CD4-positive, alpha-beta T cell (primary cell): ENCODE measurements at regions not wholly inside any gene's neighbourhood (a gene's known extent, or its start where the extent isn't known, plus 50 kb on each side); places are given as distances from the start of the nearest gene placed in this dataset.

ENCODE experiments used
- ATAC-seq: fragments of 200-7000 bp; cut with Tn5 transposase; one replicate; pipeline ENCODE4 v1.10.0; 2022; ENCODE audit warnings: mild to moderate bottlenecking; ENCODE audit not compliant: poor library complexity
- CTCF ChIA-PET: fragments of 350-600 bp; sonication (Branson Sonifier 250); formaldehyde crosslinking; loops from one replicate; lab custom pipeline; 2021; ENCODE audit warnings: antibody characterized with exemption, inconsistent platforms; lab: Charles Lee
- POLR2A ChIA-PET: fragments of 350-600 bp; sonication (Branson Sonifier 250); formaldehyde crosslinking; loops from one replicate; lab custom pipeline; 2021; ENCODE audit warnings: antibody characterized with exemption, inconsistent platforms; lab: Charles Lee
- DNase-seq, 14 experiments: peaks; one replicate each; pipeline ENCODE4 v3.0.0-alpha.2; 2013 to 2020; ENCODE audit warnings: mixed read lengths in 2 of 14
- H3K27ac ChIP-seq, 2 donors: one replicate each; pipeline versions ENCODE4 v1.5.1 to v1.7.0; 2013; ENCODE audit warnings: low read length in 2 of 2, low read depth in 1 of 2, mild to moderate bottlenecking in 1 of 2
- H3K27me3 ChIP-seq, 2 experiments: 1 replicate in 1 of 2; 2 replicates in 1 of 2; pipeline versions ENCODE4 v1.6.1 to v1.7.0; 2013; ENCODE audit warnings: low read length in 2 of 2, control low read depth in 1 of 2, mild to moderate bottlenecking in 1 of 2, moderate library complexity in 1 of 2; ENCODE audit not compliant: insufficient read depth in 2 of 2, control insufficient read depth in 1 of 2
- H3K36me3 ChIP-seq: one replicate; pipeline ENCODE4 v1.6.1; 2013; ENCODE audit warnings: low read length, control low read depth; ENCODE audit not compliant: insufficient read depth
- H3K4me1 ChIP-seq: one replicate; pipeline ENCODE4 v1.6.1; 2013; ENCODE audit warnings: low read length, control low read depth; ENCODE audit not compliant: insufficient read depth
- H3K4me3 ChIP-seq: one replicate; pipeline ENCODE4 v1.5.1; 2013; ENCODE audit warnings: mild to moderate bottlenecking, low read length, moderate library complexity
- H3K9me3 ChIP-seq, 2 experiments: 1 replicate in 1 of 2; 2 replicates in 1 of 2; pipeline versions ENCODE4 v1.6.1 to v1.7.0; 2013; ENCODE audit warnings: low read length in 2 of 2, mild to moderate bottlenecking in 2 of 2, control low read depth in 1 of 2, moderate library complexity in 1 of 2; ENCODE audit not compliant: control insufficient read depth in 1 of 2, insufficient read depth in 1 of 2
- H3K27ac Mint-ChIP-seq: one replicate; pipeline ENCODE4 v1.8.0; 2020; ENCODE audit warnings: mixed read lengths
- H3K27me3 Mint-ChIP-seq: one replicate; pipeline ENCODE4 v1.8.0; 2021; ENCODE audit warnings: mixed read lengths
- H3K36me3 Mint-ChIP-seq: one replicate; pipeline ENCODE4 v1.8.0; 2021; ENCODE audit warnings: low read depth, mixed read lengths
- H3K4me1 Mint-ChIP-seq: one replicate; pipeline ENCODE4 v1.8.0; 2021; ENCODE audit warnings: low read depth, mixed read lengths
- H3K4me3 Mint-ChIP-seq: one replicate; pipeline ENCODE4 v1.8.0; 2020; ENCODE audit warnings: mild to moderate bottlenecking, mixed read lengths
- H3K9me3 Mint-ChIP-seq: one replicate; pipeline ENCODE4 v1.8.0; 2020; ENCODE audit warnings: mixed read lengths
- CTCF ChIP-seq: fragments of 200-600 bp; IDR thresholded peaks from one replicate; pipeline ENCODE4 v1.8.0; 2022; ENCODE audit warnings: antibody characterized with exemption, mild to moderate bottlenecking
- intact Hi-C, 2 experiments: fragments of 100-400 bp; cut with DNase I in 1 of 2; cut with micrococcal nuclease in 1 of 2; formaldehyde crosslinking; loops; one replicate each; pipeline versions ENCODE4 v1.15.1 to v1.9.0; 2023 to 2025; cut with DNase I, micrococcal nuclease

GRCh38 chr13:53310786-53311185 is 282.2 kb downstream of the OLFM4 start:
- no peaks in the 10 kb centered on the region for H3K27me3 Mint-ChIP-seq
- H3K4me1 Mint-ChIP-seq: no peaks in the 10 kb centered on the region
- no peaks in the 10 kb centered on the region for H3K36me3 ChIP-seq
- no peaks in the 10 kb centered on the region for H3K27me3 ChIP-seq
- H3K9me3 ChIP-seq: peaks cover 0 to 4% of the 10 kb centered on the region in 2 experiments
- H3K27ac Mint-ChIP-seq: no peak overlapping the region
- H3K36me3 Mint-ChIP-seq: no peaks in the 10 kb centered on the region
- DNase-seq (no peak), ATAC-seq (no peak)
- no peaks in the 10 kb centered on the region for H3K4me1 ChIP-seq
- TF ChIP-seq CTCF: no peak
- POLR2A ChIA-PET: no interaction called here
- no peak overlapping the region for H3K4me3 ChIP-seq
- H3K27ac ChIP-seq: no peak overlapping the region
- H3K4me3 Mint-ChIP-seq: no peak overlapping the region
- intact Hi-C loops: no loop called here
- peaks cover 4% of the 10 kb centered on the region for H3K9me3 Mint-ChIP-seq
- CTCF ChIA-PET: no interaction called here

GRCh38 chr13:53311561-53311960 is 282.9 kb downstream of the OLFM4 start:
- intact Hi-C loops: no loop called here
- ChIA-PET CTCF (no interaction called here), POLR2A (no interaction called here)
- ATAC-seq (no peak), DNase-seq (no peak)
- no peak overlapping the region for H3K27ac ChIP-seq
- peaks cover 0 to 4% of the 10 kb centered on the region in 2 experiments for H3K9me3 ChIP-seq
- no peaks in the 10 kb centered on the region for H3K27me3 ChIP-seq
- Mint-ChIP-seq H3K4me3 (no peak overlapping the region), H3K9me3 (peaks cover under 1% of the 10 kb centered on the region), H3K36me3 (no peaks in the 10 kb centered on the region), H3K27me3 (no peaks in the 10 kb centered on the region), H3K27ac (no peak overlapping the region), H3K4me1 (no peaks in the 10 kb centered on the region)
- H3K4me3 ChIP-seq: no peak overlapping the region
- TF ChIP-seq CTCF: no peak
- H3K36me3 ChIP-seq: no peaks in the 10 kb centered on the region
- no peaks in the 10 kb centered on the region for H3K4me1 ChIP-seq

GRCh38 chr13:53321296-53321801 is 292.7 kb downstream of the OLFM4 start:
- H3K27ac ChIP-seq: no peak overlapping the region
- Mint-ChIP-seq H3K9me3 (no peaks in the 10 kb centered on the region), H3K27ac (no peak overlapping the region), H3K27me3 (no peaks in the 10 kb centered on the region), H3K4me3 (no peak overlapping the region), H3K4me1 (no peaks in the 10 kb centered on the region), H3K36me3 (no peaks in the 10 kb centered on the region)
- no peaks in the 10 kb centered on the region for H3K27me3 ChIP-seq
- ChIA-PET CTCF (no interaction called here), POLR2A (no interaction called here)
- no peaks in the 10 kb centered on the region for H3K36me3 ChIP-seq
- intact Hi-C loops: no loop called here
- ATAC-seq (no peak), DNase-seq (no peak)
- H3K4me3 ChIP-seq: no peak overlapping the region
- H3K9me3 ChIP-seq: no peaks in the 10 kb centered on the region
- H3K4me1 ChIP-seq: no peaks in the 10 kb centered on the region
- TF ChIP-seq CTCF: no peak
